Activated CD4-positive, alpha-beta T cell treated with anti-CD3 and anti-CD28 coated beads, Interleukin-2, amount 10 ng/mL, durations not matched to agents 7 days and 5 days (primary cell): ENCODE measurements at regions not wholly inside any gene's neighbourhood (a gene's known extent, or its start where the extent isn't known, plus 50 kb on each side); places are given as distances from the start of the nearest gene placed in this dataset.
"Not testable (repeated sequence)": the region's sequence is repeated elsewhere in the genome, so short reads cannot be mapped to it uniquely, and the experiment has no call there.

ENCODE experiments used
- CTCF ChIA-PET: fragments of 350-600 bp; sonication (Branson Sonifier 250); formaldehyde crosslinking; loops from one replicate; lab custom pipeline; 2021; ENCODE audit warnings: antibody characterized with exemption; lab: Charles Lee
- POLR2A ChIA-PET: fragments of 350-600 bp; sonication (Branson Sonifier 250); formaldehyde crosslinking; loops from one replicate; lab custom pipeline; 2021; ENCODE audit warnings: antibody characterized with exemption; lab: Charles Lee
- DNase-seq: peaks from one replicate; pipeline ENCODE4 v3.0.0-alpha.2; 2020
- H3K27ac Mint-ChIP-seq: one replicate; pipeline ENCODE4 v1.8.0; 2021; ENCODE audit warnings: mild to moderate bottlenecking, moderate library complexity, mixed read lengths
- H3K27me3 Mint-ChIP-seq: one replicate; pipeline ENCODE4 v1.8.0; 2021; ENCODE audit warnings: mixed read lengths
- H3K36me3 Mint-ChIP-seq: one replicate; pipeline ENCODE4 v1.8.0; 2021; ENCODE audit warnings: low read depth, mixed read lengths
- H3K4me1 Mint-ChIP-seq: one replicate; pipeline ENCODE4 v1.8.0; 2021; ENCODE audit warnings: mixed read lengths
- H3K4me3 Mint-ChIP-seq: one replicate; pipeline ENCODE4 v1.8.0; 2021; ENCODE audit warnings: mild to moderate bottlenecking, moderate library complexity, mixed read lengths
- H3K9me3 Mint-ChIP-seq: one replicate; pipeline ENCODE4 v1.8.0; 2021; ENCODE audit warnings: mixed read lengths

GRCh38 chr14:48723841-48724495, 862.2 kb downstream of the RPS29 start:
- no peaks in the 10 kb centered on the region for H3K9me3 Mint-ChIP-seq
- H3K4me1 Mint-ChIP-seq = no peaks in the 10 kb centered on the region
- H3K4me3 Mint-ChIP-seq = no peak overlapping the region
- CTCF ChIA-PET = no interaction called here
- no peak for DNase-seq
- no peaks in the 10 kb centered on the region for H3K36me3 Mint-ChIP-seq
- POLR2A ChIA-PET = no interaction called here
- no peaks in the 10 kb centered on the region for H3K27me3 Mint-ChIP-seq
- H3K27ac Mint-ChIP-seq = no peak overlapping the region

GRCh38 chr14:48714366-48714765, 871.8 kb downstream of the RPS29 start:
- Mint-ChIP-seq H3K27me3 (no peaks in the 10 kb centered on the region), H3K4me3 (no peak overlapping the region), H3K27ac (no peak overlapping the region), H3K36me3 (no peaks in the 10 kb centered on the region), H3K9me3 (no peaks in the 10 kb centered on the region), H3K4me1 (no peaks in the 10 kb centered on the region)
- DNase-seq = no peak
- POLR2A ChIA-PET = no interaction called here
- CTCF ChIA-PET = no interaction called here

DNA sequence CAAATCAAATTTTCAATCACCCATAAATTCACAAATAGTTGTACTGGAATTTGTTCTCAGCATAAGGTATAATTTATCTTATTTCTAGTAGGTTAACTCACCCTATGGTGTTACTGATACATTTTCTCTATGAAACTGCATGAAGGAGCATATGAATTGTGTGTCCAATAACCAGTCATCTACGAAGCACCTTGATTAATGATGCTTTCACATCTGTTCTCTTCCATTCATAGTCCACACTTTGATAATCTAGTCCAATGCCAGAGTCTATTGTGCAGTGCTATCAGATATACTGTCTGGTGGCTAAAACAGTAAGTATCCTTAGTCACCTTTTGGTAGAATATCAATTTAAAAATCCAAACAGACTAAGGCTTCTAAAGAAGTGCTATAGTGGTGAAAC, 876.0 kb downstream of the RPS29 start:
- CTCF ChIA-PET = no interaction called here
- no peak for DNase-seq
- Mint-ChIP-seq H3K9me3 (no peaks in the 10 kb centered on the region), H3K27ac (no peak overlapping the region), H3K36me3 (no peaks in the 10 kb centered on the region), H3K27me3 (no peaks in the 10 kb centered on the region), H3K4me1 (no peaks in the 10 kb centered on the region), H3K4me3 (no peak overlapping the region)
- POLR2A ChIA-PET = no interaction called here

GRCh38 chr14:48709277-48709785, 876.8 kb downstream of the RPS29 start:
- Mint-ChIP-seq H3K27me3 (no peaks in the 10 kb centered on the region), H3K9me3 (no peaks in the 10 kb centered on the region), H3K4me1 (no peaks in the 10 kb centered on the region), H3K27ac (no peak overlapping the region), H3K36me3 (no peaks in the 10 kb centered on the region), H3K4me3 (no peak overlapping the region)
- CTCF ChIA-PET = no interaction called here
- POLR2A ChIA-PET = no interaction called here
- no peak for DNase-seq

DNA sequence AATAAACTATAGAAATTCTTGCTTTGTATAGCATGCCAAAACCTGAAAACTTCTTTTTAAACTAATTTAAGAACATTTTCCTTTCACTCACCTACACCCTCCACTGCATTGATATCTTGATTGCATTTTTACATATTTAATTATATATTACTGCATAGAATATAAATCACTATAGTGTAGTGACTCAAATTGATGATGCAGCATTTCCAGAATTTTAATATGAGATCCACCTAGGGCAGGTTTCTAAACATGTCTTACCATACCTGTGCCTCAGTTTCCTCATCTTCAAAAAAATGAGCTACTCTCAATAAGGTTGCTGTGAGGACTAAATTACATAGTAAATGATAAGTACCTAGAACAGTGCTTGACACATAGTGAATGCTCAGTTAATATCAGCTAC, 881.5 kb downstream of the RPS29 start:
- Mint-ChIP-seq H3K4me1 (no peaks in the 10 kb centered on the region), H3K27me3 (no peaks in the 10 kb centered on the region), H3K36me3 (no peaks in the 10 kb centered on the region), H3K4me3 (no peak overlapping the region), H3K9me3 (no peaks in the 10 kb centered on the region), H3K27ac (no peak overlapping the region)
- POLR2A ChIA-PET = no interaction called here
- CTCF ChIA-PET = no interaction called here
- DNase-seq = no peak

GRCh38 chr14:48703728-48704467, 882.3 kb downstream of the RPS29 start:
- Mint-ChIP-seq H3K4me1 (no peaks in the 10 kb centered on the region), H3K36me3 (no peaks in the 10 kb centered on the region), H3K4me3 (no peak overlapping the region), H3K9me3 (no peaks in the 10 kb centered on the region), H3K27me3 (no peaks in the 10 kb centered on the region), H3K27ac (no peak overlapping the region)
- CTCF ChIA-PET = no interaction called here
- no peak for DNase-seq
- POLR2A ChIA-PET = no interaction called here

DNA sequence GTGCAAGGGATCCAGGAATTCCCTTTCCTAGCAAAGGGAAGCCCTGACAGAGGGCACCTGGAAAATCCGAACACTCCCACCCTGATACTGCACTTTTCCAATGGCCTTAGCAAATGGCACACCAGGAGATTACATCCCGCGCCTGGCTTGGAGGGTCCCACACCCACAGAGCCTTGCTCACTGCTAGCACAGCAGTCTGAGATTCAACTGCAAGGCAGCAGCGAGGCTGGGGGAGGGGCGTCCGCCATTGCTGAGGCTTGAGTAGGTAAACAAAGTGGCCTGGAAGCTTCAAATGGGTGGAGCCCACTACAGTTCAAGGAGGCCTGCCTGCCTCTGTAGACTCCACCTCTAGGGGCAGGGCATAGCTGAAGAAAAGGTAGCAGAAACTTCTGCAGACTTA, 888.8 kb downstream of the RPS29 start:
- H3K9me3 Mint-ChIP-seq, H3K27me3 Mint-ChIP-seq, H3K27ac Mint-ChIP-seq, H3K4me3 Mint-ChIP-seq, H3K4me1 Mint-ChIP-seq, CTCF ChIA-PET, H3K36me3 Mint-ChIP-seq, DNase-seq, POLR2A ChIA-PET: not testable (repeated sequence)

DNA sequence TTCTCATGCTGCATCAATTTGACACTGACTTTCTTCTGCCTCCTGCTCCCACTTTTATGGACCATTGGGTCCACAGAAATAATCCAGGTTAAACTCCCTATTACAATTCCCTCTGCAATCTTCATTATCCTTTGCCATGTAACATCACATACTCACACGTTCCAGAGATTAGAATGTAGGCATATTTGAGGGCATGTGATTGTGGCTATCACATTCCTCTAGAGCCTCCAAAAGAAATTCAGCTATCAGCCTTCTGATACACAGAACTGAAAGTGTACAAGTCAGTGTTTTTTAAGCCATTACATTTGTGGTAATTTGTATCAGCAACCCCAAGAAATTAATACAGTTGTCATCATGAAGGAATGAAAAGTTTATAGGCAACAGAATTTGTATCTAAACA, 892.4 kb downstream of the RPS29 start:
- Mint-ChIP-seq H3K9me3 (no peaks in the 10 kb centered on the region), H3K27ac (no peak overlapping the region), H3K36me3 (no peaks in the 10 kb centered on the region), H3K4me3 (no peak overlapping the region), H3K4me1 (no peaks in the 10 kb centered on the region), H3K27me3 (no peaks in the 10 kb centered on the region)
- no peak for DNase-seq
- CTCF ChIA-PET = no interaction called here
- POLR2A ChIA-PET = no interaction called here

DNA sequence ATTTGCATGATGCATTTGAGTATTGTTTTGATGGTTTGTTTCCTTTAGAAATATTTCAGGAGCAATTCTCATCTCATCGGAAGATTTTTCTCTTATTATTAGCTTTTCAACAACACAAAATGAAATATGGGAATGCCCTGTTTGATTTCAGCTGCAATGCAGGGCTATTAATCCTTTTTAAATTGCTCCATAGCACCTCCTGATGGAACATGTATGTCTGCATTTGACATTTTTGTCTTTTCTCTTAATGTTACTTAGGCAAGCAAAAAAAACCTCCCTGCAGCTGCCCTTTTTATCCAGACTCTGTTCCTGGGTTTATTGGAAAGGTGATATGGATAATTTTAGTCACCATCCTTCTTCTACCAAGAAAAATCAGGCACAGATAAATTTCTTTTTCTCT, 895.8 kb downstream of the RPS29 start:
- CTCF ChIA-PET = no interaction called here
- Mint-ChIP-seq H3K27me3 (no peaks in the 10 kb centered on the region), H3K36me3 (no peaks in the 10 kb centered on the region), H3K4me1 (no peaks in the 10 kb centered on the region), H3K4me3 (no peak overlapping the region), H3K27ac (no peak overlapping the region), H3K9me3 (no peaks in the 10 kb centered on the region)
- DNase-seq = no peak
- POLR2A ChIA-PET = no interaction called here

- no peaks in the 10 kb centered on the region for H3K4me1 Mint-ChIP-seq
- ChIA-PET CTCF (no interaction called here), POLR2A (no interaction called here)
- DNase-seq = no peak
- no peaks in the 10 kb centered on the region for H3K27me3 Mint-ChIP-seq
- no peak overlapping the region for H3K4me3 Mint-ChIP-seq
- no peak overlapping the region for H3K27ac Mint-ChIP-seq
- no peaks in the 10 kb centered on the region for H3K9me3 Mint-ChIP-seq
- H3K36me3 Mint-ChIP-seq = no peaks in the 10 kb centered on the region
Measured at GRCh38 chr14:48686650-48687049, 899.5 kb downstream of the RPS29 start.

GRCh38 chr14:48672506-48672905, 913.7 kb downstream of the RPS29 start:
- H3K4me3 Mint-ChIP-seq = no peak overlapping the region
- ChIA-PET CTCF (no interaction called here), POLR2A (interaction anchor here (0.6 kb wide), 1 partner anchor 97 kb away, joined by 3 read pairs; no protein-coding TSS in a partner anchor)
- H3K36me3 Mint-ChIP-seq = no peaks in the 10 kb centered on the region
- peaks cover 4% of the 10 kb centered on the region for H3K9me3 Mint-ChIP-seq
- no peaks in the 10 kb centered on the region for H3K27me3 Mint-ChIP-seq
- no peaks in the 10 kb centered on the region for H3K4me1 Mint-ChIP-seq
- DNase-seq = no peak
- no peak overlapping the region for H3K27ac Mint-ChIP-seq

- POLR2A ChIA-PET = no interaction called here
- Mint-ChIP-seq H3K4me1 (no peaks in the 10 kb centered on the region), H3K4me3 (no peak overlapping the region), H3K36me3 (no peaks in the 10 kb centered on the region), H3K9me3 (peaks cover 4% of the 10 kb centered on the region), H3K27me3 (no peaks in the 10 kb centered on the region), H3K27ac (no peak overlapping the region)
- no peak for DNase-seq
- CTCF ChIA-PET = no interaction called here
Measured at GRCh38 chr14:48670939-48671338, 915.2 kb downstream of the RPS29 start.

DNA sequence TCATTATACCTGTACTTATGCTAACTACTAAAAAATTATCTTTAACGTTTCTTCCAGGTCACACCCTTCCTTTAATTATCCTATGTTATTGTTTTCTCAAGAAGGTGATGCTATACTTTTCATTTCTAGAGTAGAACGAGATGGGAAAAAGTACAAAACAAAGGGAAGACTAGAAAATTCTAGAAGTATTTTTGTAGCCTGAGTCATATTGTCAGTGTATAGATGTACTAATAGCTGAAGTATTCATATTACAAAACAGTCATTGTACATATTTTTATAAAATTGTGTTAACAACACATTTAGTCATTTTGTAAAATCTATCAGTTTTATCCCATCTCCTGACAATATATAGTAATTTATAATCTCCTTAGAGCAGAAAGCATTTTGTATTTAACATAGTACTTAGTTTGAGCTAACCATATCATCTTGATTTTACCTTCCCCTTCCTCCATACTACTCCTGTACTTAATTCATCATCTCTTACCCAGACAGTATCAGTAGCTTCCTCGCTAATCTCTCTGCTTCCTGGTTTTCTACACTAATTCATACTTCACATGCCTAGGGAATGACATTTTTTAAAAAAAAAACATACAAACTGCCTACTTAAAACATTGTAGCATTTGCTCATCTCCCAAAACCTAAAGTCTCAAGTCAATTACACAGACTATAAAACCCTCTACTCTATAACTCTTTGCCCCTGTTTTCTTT, 920.9 kb downstream of the RPS29 start:
- ChIA-PET CTCF (no interaction called here), POLR2A (no interaction called here)

More for the DNA sequence above, 920.9 kb downstream of the RPS29 start:
- no peak overlapping the region for H3K27ac Mint-ChIP-seq
- no peak for DNase-seq
- no peaks in the 10 kb centered on the region for H3K4me1 Mint-ChIP-seq
- H3K36me3 Mint-ChIP-seq = no peaks in the 10 kb centered on the region
- H3K27me3 Mint-ChIP-seq = no peaks in the 10 kb centered on the region
- no peak overlapping the region for H3K4me3 Mint-ChIP-seq
- peaks cover 2% of the 10 kb centered on the region for H3K9me3 Mint-ChIP-seq
